ENCODE measurements at regions not wholly inside any gene's neighbourhood (a gene's known extent, or its start where the extent isn't known, plus 50 kb on each side); places are given as distances from the start of the nearest gene placed in this dataset.

DNA sequence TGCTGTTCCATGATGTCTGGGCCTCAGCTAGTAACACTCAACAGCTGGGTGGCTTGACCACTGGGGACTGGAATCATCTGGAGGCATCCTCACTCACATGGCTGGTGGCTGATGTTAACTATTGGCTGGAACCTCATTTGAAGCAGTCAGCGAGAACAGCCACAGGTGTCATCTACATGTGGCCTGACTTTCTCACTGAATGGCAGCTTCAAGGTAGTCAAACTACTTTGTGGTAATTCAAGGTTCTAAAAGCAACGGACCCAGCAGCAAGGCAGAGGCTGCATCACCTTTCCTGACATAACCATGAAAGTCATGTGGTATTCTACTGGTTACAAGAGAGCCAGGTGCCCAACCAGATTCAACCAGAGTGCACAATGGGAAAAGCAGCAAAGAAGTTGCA lies 115.9 kb upstream of the DST start:
- H3K9ac ChIP-seq (ENCODE audit: low read length), result no peak overlapping the region

DNA sequence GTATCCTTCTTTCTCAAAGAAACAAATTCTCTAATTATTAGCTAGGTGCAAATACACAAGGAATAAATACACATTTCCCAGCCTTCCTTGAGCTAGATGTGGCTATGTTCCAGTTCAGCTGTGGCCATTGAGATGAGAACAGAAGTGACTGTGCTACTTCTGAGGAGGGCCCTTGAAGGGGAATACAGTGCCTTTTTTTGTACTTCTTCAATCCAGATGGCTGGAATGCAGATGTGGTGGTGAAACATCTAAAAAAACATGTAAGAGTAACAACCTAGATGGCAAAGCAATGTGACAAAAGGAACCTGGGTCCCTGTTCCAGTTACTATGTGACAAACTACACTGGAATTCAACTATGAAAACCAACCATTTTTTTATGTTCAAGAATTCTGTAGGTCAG lies 115.4 kb upstream of the DST start:
- Histone ChIP-seq H3K4me1 (ENCODE audit: control insufficient read depth, insufficient read depth, low read length) (peaks cover 32% of the 10 kb centered on the region), H3K9me3 (ENCODE audit: control insufficient read depth, low read length) (no peaks in the 10 kb centered on the region), H3K4me3 (ENCODE audit: low read length) (no peak overlapping the region), H3K27me3 (ENCODE audit: control insufficient read depth, insufficient read depth, low read length) (no peaks in the 10 kb centered on the region), H3K9ac (ENCODE audit: low read length) (peak overlapping the region; percentile 22), H3K36me3 (ENCODE audit: control insufficient read depth, insufficient read depth, low read length) (no peaks in the 10 kb centered on the region)

More for the DNA sequence above, 115.9 kb upstream of the DST start:
- Histone ChIP-seq H3K4me1 (ENCODE audit: control insufficient read depth, insufficient read depth, low read length) (peaks cover 28% of the 10 kb centered on the region), H3K27me3 (ENCODE audit: control insufficient read depth, insufficient read depth, low read length) (no peaks in the 10 kb centered on the region), H3K4me3 (ENCODE audit: low read length) (no peak overlapping the region), H3K9me3 (ENCODE audit: control insufficient read depth, low read length) (no peaks in the 10 kb centered on the region), H3K36me3 (ENCODE audit: control insufficient read depth, insufficient read depth, low read length) (no peaks in the 10 kb centered on the region)

DNA sequence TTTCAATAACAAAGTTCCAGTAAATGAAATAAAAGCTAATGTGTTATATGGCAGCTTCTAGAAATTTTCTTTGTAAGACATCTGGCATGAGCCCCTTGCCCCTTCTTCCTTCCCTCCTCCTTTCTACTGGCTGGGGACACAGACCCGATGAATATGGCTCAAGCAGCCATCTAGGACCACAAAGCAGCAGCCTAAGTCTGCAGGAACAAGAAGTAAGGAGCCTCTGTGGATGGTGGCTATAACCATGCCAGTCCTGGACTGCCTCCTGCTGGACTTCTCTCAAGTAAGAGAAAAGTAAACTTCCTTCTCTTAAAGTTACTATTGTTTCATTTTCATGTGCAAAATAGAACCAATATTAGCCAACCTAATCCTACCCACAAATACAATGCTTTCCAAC lies 114.9 kb upstream of the DST start:
- no peaks in the 10 kb centered on the region for H3K9me3 ChIP-seq (ENCODE audit: control insufficient read depth, low read length)
- no peak overlapping the region for H3K4me3 ChIP-seq (ENCODE audit: low read length)
- H3K27me3 ChIP-seq (ENCODE audit: control insufficient read depth, insufficient read depth, low read length), result no peaks in the 10 kb centered on the region
- peaks cover 32% of the 10 kb centered on the region for H3K4me1 ChIP-seq (ENCODE audit: control insufficient read depth, insufficient read depth, low read length)
- no peaks in the 10 kb centered on the region for H3K36me3 ChIP-seq (ENCODE audit: control insufficient read depth, insufficient read depth, low read length)
- peak overlapping the region; percentile 22 for H3K9ac ChIP-seq (ENCODE audit: low read length)

DNA sequence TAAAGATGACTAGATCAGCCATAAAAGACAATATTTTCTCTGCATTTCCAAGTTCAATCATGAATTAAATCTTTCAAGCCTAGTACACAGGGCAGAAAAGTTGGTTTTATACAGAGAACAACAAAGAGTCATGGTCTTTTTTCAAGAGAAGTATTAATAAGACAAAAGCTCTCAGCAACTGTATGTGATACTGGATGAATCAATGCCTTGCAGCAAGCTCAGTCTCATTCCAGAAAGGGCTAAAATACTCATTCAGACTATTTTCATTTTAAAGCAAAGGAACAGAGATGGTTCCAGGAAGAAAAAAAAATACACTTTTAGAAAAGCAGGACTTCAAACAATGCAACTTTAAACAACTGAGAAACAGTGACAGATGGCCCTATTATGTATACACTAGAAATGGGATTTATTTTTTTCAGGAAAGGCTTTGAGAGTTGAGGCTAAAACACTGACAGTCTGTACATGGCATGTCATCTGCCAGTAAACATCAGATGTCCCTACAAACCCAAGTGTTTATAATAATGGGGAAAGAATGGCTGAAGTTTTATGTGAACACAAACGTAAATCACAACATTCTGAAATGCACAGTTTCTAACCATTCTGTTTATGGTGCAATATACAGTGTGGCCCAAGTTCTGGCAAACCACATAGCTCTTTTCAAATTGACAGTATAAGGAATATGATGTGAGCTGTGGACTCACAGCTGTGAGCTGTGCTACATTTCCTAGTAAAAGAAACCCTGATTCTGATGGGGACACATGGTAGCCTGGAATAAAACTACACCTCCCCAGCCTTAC lies 114.3 kb upstream of the DST start:
- Histone ChIP-seq H3K4me3 (ENCODE audit: low read length) (no peak overlapping the region), H3K27me3 (ENCODE audit: control insufficient read depth, insufficient read depth, low read length) (no peaks in the 10 kb centered on the region), H3K9me3 (ENCODE audit: control insufficient read depth, low read length) (no peaks in the 10 kb centered on the region), H3K36me3 (ENCODE audit: control insufficient read depth, insufficient read depth, low read length) (no peaks in the 10 kb centered on the region), H3K9ac (ENCODE audit: low read length) (no peak overlapping the region), H3K4me1 (ENCODE audit: control insufficient read depth, insufficient read depth, low read length) (peaks cover 32% of the 10 kb centered on the region)

DNA sequence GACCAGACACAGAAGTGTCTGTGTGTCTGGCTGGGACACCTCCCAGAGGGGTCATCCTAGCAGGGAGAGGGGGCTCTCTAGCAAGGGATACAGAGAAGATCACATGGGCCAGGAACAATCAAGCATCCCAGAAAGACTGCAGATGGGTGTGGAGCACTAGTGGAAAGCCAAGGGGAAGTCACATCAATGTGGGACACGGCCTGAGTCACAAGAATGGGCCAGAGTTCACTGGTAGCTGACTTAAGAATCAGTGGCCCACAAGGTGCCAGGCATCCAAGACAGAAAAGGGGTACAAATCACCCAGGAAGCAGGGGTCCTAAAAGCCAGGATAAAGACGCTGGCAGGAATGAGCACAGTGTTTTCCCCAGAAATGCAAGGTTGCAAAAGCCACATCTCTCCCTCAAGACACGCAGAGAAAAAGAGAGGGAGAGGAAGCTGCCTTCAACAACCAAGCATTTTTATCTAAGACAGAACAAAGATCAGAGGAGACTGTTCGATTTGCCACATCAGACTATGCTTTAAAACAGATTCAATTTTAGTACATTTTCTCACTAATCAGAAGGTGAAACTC lies 113.6 kb upstream of the DST start:
- Histone ChIP-seq H3K4me3 (ENCODE audit: low read length) (no peak overlapping the region), H3K9ac (ENCODE audit: low read length) (no peak overlapping the region), H3K4me1 (ENCODE audit: control insufficient read depth, insufficient read depth, low read length) (peaks cover 32% of the 10 kb centered on the region), H3K27me3 (ENCODE audit: control insufficient read depth, insufficient read depth, low read length) (no peaks in the 10 kb centered on the region), H3K36me3 (ENCODE audit: control insufficient read depth, insufficient read depth, low read length) (no peaks in the 10 kb centered on the region), H3K9me3 (ENCODE audit: control insufficient read depth, low read length) (no peaks in the 10 kb centered on the region)

DNA sequence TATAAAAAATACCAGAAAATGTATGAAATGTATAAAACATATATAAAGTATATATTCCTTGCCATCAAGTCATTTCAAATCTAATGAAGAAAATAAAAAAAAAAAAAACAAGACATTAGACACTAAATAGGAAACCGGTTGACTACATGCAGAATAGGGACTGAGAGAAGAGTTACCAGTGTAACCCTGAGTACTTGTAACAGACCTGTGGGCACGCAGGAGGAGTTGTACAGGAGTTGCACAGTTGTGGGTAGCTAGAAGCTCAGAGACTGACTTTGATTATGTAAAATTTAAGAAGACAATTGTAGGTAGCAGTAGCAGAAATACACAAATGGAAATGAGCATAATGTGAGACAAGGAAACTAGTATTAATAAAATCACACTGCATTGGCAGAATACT lies 112.4 kb upstream of the DST start:
- no peak overlapping the region for H3K9ac ChIP-seq (ENCODE audit: low read length)
- H3K4me1 ChIP-seq (ENCODE audit: control insufficient read depth, insufficient read depth, low read length), result peaks cover 37% of the 10 kb centered on the region
- H3K9me3 ChIP-seq (ENCODE audit: control insufficient read depth, low read length), result no peaks in the 10 kb centered on the region
- no peaks in the 10 kb centered on the region for H3K36me3 ChIP-seq (ENCODE audit: control insufficient read depth, insufficient read depth, low read length)
- H3K27me3 ChIP-seq (ENCODE audit: control insufficient read depth, insufficient read depth, low read length), result no peaks in the 10 kb centered on the region
- no peak overlapping the region for H3K4me3 ChIP-seq (ENCODE audit: low read length)

DNA sequence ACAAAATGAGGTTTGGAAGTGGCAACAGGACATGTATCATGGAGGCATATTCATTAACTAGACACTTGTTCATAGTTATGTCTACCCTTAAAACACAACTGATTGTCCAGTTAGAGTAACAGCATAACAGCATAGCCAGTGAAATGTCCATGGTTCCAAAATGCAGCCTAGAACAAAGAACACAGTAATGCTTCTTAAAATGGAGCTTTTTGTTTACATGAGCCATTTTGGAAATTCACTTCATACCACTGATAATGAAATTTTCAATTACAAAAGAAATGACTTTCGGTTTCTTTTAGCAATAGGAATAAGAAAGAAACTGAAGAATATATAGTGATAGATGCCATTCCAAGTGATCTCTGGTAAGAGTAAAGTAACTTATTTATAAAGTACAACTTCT lies 111.1 kb upstream of the DST start:
- Histone ChIP-seq H3K4me1 (ENCODE audit: control insufficient read depth, insufficient read depth, low read length) (peaks cover 48% of the 10 kb centered on the region), H3K4me3 (ENCODE audit: low read length) (no peak overlapping the region), H3K9me3 (ENCODE audit: control insufficient read depth, low read length) (no peaks in the 10 kb centered on the region), H3K36me3 (ENCODE audit: control insufficient read depth, insufficient read depth, low read length) (no peaks in the 10 kb centered on the region), H3K27me3 (ENCODE audit: control insufficient read depth, insufficient read depth, low read length) (no peaks in the 10 kb centered on the region), H3K9ac (ENCODE audit: low read length) (no peak overlapping the region)

DNA sequence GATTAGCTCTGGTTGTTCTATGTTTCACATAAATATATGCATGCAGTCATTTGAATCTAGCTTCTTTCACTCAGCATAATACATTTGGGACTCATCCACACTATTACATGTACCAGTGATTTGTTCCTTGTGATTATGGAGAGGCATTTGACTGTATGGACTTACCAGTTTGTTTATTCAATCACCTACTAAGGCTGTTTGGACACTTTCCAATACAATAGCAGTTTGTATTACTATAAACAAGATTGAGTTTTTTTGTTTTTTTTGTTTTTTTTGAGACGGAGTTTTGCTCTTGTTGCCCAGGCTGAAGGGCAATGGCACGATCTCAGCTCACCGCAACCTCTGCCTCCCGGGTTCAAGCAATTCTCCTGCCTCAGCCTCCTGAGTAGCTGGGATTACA lies 109.8 kb upstream of the DST start:
- H3K36me3 ChIP-seq (ENCODE audit: control insufficient read depth, insufficient read depth, low read length), result no peaks in the 10 kb centered on the region
- H3K4me3 ChIP-seq (ENCODE audit: low read length), result no peak overlapping the region
- H3K27me3 ChIP-seq (ENCODE audit: control insufficient read depth, insufficient read depth, low read length), result no peaks in the 10 kb centered on the region
- H3K4me1 ChIP-seq (ENCODE audit: control insufficient read depth, insufficient read depth, low read length), result peaks cover 41% of the 10 kb centered on the region
- no peaks in the 10 kb centered on the region for H3K9me3 ChIP-seq (ENCODE audit: control insufficient read depth, low read length)
- H3K9ac ChIP-seq (ENCODE audit: low read length), result no peak overlapping the region

DNA sequence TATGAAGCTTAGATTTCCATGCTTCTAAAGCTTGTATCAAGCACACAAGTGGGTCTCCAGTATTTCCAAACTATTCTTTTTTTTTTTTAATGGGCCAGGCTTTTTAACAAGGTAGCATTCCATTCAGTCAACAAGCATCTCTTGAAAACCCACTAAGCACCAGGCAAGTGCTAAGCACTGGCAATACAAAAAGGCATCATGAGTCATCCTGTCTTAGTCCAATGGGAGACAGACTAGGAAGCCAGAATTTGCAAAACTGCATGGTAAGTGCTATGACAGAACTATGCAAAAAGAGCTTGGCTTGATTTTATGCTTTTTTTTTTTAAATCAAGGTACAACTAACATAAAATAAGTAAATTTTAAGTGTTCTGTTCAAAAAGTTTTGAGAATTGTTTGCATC lies 109.3 kb upstream of the DST start:
- H3K9ac ChIP-seq (ENCODE audit: low read length), result no peak overlapping the region
- H3K27me3 ChIP-seq (ENCODE audit: control insufficient read depth, insufficient read depth, low read length), result no peaks in the 10 kb centered on the region
- no peak overlapping the region for H3K4me3 ChIP-seq (ENCODE audit: low read length)
- no peaks in the 10 kb centered on the region for H3K36me3 ChIP-seq (ENCODE audit: control insufficient read depth, insufficient read depth, low read length)
- no peaks in the 10 kb centered on the region for H3K9me3 ChIP-seq (ENCODE audit: control insufficient read depth, low read length)
- peaks cover 36% of the 10 kb centered on the region for H3K4me1 ChIP-seq (ENCODE audit: control insufficient read depth, insufficient read depth, low read length)

DNA sequence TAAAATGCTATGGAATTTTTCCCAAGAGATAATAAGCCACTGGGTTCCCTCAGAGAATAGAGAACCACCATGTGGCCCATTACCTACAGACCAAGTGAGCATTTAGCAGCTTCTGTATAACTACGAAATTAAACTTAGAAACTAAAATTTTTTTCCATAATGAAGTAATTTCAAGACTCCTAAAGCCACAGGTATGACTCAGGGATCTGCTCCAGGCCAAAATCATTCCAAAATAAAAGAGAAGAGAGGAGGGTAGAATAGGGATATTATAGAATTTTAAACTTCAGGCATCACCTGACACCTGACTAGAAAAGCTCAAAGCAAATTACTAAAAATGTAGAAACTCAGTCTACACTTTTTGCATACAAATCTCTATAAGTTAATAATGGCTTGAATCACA lies 108.9 kb upstream of the DST start:
- H3K9ac ChIP-seq (ENCODE audit: low read length), result no peak overlapping the region
- no peaks in the 10 kb centered on the region for H3K36me3 ChIP-seq (ENCODE audit: control insufficient read depth, insufficient read depth, low read length)
- H3K27me3 ChIP-seq (ENCODE audit: control insufficient read depth, insufficient read depth, low read length), result no peaks in the 10 kb centered on the region
- no peak overlapping the region for H3K4me3 ChIP-seq (ENCODE audit: low read length)
- no peaks in the 10 kb centered on the region for H3K9me3 ChIP-seq (ENCODE audit: control insufficient read depth, low read length)
- H3K4me1 ChIP-seq (ENCODE audit: control insufficient read depth, insufficient read depth, low read length), result peaks cover 32% of the 10 kb centered on the region

DNA sequence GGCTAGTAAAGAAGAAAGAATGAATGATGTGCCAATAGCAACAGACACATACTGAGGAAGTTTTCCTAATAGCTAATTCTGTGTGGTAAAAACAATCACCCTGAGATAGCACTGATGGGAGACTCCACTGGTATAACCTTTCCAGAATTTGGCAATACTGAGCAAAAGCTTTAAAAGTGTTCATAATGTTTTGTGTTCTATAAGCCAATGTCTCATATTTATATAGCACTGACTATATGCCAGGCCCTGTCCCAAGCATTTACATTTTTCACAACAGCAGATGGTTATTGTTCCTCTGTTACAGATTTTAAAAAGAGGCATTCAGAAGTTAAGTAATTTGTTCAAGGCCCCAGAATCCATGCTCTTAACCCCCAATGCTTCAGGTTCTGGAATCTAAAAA lies 108.0 kb upstream of the DST start:
- no peaks in the 10 kb centered on the region for H3K27me3 ChIP-seq (ENCODE audit: control insufficient read depth, insufficient read depth, low read length)
- H3K4me1 ChIP-seq (ENCODE audit: control insufficient read depth, insufficient read depth, low read length), result peaks cover 23% of the 10 kb centered on the region
- H3K36me3 ChIP-seq (ENCODE audit: control insufficient read depth, insufficient read depth, low read length), result no peaks in the 10 kb centered on the region

DNA sequence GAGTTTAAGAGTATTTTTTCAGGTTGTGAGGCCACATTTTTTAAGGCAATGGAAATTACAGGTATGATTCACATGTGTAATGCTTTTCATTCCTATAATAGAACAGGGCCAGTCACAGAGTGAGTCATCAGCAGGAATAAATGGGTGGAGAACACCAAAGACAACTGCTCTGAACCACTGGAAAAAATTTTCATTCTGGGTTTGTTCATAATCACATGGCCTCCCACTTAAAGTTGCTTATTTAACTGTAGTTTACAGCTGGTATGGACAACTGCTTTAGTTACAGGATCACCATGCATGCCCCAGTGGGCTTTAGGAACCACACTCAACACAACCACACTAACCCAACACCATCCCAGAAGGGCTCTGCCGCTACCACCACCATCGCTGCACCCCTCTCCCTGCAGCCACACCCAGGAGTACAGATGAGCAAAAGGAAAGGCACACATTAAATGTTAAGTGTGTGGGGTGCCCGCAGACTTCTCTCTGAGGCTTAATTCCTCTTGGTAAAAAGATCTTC lies 107.0 kb upstream of the DST start:
- Histone ChIP-seq H3K9ac (ENCODE audit: low read length) (peak overlapping the region; percentile 29), H3K4me1 (ENCODE audit: control insufficient read depth, insufficient read depth, low read length) (peaks cover 27% of the 10 kb centered on the region), H3K4me3 (ENCODE audit: low read length) (no peak overlapping the region), H3K9me3 (ENCODE audit: control insufficient read depth, low read length) (no peaks in the 10 kb centered on the region), H3K36me3 (ENCODE audit: control insufficient read depth, insufficient read depth, low read length) (no peaks in the 10 kb centered on the region), H3K27me3 (ENCODE audit: control insufficient read depth, insufficient read depth, low read length) (no peaks in the 10 kb centered on the region)

More for the DNA sequence above, 108.0 kb upstream of the DST start:
- Histone ChIP-seq H3K9ac (ENCODE audit: low read length) (no peak overlapping the region), H3K4me3 (ENCODE audit: low read length) (no peak overlapping the region), H3K9me3 (ENCODE audit: control insufficient read depth, low read length) (no peaks in the 10 kb centered on the region)

All from mucosa of stomach (tissue), 1 donor.